GM21381 (cell line): ENCODE measurements at regions not wholly inside any gene's neighbourhood (a gene's known extent, or its start where the extent isn't known, plus 50 kb on each side); places are given as distances from the start of the nearest gene placed in this dataset.
"Not testable (repeated sequence)": the region's sequence is repeated elsewhere in the genome, so short reads cannot be mapped to it uniquely, and the experiment has no call there.

Source experiments
- ATAC-seq: cut with Tn5 transposase; IDR thresholded peaks from one replicate; pipeline ENCODE4 v1.9.1; 2021; ENCODE audit warnings: mild to moderate bottlenecking, moderate library complexity; ENCODE audit not compliant: unreplicated experiment

DNA sequence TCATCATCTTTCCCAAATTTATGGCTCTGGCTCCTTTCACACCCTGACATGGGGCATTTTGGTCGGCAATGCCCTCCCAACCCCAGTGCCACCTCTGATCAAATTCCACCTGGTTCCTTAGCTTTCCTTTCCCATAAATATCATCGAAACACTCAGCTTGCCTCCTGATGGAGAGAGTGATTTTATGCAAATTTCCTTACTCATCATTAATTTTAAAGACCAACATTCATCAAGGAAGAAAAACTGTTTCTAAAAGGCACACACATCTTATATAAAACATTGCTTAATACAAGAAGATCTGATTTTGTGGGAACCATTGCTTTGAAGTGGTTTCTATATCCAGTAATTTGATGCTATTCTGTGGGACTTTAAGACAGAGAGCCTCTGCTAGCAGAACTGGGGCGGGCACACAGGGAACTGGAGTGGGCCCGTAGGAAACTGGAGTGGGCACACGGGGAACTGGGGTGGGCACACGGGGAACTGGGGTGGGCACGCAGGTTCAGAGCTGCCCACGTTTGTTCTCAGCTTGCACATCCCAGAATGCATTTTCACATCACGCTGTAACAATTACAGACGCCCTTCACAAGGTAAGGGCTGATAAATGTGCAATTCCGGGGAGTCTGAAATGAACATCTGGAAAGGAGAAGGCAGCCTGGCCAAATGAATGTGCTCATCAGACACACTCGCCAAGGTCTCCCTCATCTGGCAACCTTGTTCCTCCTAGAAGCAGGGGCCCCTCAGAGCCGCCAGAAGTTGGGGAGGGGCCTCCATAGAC, 174.2 kb downstream of the RTP5 start:
- ATAC-seq, result no peak

DNA sequence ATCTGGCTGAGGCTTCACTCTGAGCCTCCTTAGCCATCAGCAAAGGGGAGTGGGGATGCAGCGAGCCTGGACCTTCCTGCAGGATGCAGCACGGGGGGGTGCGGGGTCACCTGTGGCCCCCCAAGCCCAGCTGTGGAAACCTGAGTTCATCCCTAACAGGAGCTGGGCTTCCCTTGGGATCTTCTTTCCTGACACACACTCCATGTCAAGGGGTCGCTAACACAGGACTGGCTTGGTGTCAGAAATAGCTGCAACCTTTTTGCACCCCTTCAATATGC, 174.7 kb downstream of the RTP5 start:
- no peak for ATAC-seq

DNA sequence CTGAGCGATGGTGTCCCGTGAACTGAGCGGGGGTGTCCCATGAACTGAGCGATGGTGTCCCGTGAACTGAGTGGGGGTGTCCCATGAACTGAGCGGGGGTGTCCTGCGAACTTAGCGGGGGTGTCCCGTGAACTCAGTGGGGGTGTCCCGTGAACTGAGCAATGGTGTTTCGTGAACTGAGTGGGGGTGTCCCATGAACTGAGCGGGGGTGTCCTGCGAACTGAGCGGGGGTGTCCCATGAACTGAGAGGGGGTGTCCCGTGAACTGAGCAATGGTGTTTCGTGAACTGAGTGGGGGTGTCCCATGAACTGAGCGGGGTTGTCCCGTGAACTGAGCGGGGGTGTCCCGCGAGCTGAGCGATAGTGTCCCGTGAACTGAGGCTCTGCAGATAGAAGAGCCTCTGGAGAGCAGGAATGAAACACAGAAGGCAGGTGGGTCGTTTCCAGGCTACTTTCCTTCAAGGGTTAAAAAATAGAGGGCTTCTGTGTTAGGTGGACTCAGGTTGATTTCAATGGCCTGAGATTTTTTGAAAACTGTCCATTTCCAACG, 176.1 kb downstream of the RTP5 start:
- not testable (repeated sequence) for ATAC-seq

DNA sequence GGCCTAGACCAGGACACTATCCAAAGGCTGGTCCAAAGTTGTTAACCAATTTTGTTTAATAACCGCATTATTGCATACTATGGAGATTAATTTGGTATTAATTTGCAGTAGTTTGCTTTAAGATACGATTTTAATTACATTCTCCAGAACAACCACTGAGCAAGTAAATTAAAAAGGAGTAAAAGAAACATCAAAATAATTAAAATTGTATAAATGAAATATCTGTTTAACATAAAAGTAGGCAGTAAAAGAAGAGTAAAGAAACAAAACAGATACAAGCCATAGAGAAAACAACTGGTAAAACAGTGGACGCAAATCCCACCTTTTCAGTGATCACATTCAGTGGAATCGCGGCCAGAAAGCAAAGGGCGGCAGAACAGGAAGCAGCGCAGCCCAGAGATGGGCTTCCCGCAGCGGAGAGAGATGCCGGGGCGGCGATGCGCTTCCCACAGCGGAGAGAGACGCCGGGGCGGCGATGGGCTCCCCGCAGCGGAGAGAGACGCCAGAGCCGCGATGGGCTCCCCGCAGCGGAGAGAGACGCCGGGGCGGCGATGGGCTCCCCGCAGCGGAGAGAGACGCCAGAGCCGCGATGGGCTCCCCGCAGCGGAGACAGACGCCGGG, 176.8 kb downstream of the RTP5 start:
- no peak for ATAC-seq

DNA sequence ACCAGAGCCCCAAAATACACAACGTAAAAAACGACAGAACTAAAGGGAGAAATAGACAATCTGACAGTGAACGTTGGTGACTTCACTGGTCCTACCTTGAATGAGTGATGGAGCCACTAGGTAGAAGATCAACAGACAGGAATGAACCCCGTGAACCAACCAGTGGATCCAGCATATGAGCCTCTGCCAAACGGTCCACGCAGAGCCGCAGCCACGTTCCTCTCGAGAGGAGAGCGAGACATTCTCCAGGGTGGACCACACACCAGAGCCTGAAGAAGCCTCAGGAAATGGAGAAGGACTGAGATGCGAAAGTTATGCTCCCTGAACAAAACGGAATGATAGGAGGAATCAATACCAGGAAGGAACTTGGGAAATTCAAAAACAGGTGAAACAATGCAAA, 178.4 kb downstream of the RTP5 start:
- ATAC-seq, result no peak

DNA sequence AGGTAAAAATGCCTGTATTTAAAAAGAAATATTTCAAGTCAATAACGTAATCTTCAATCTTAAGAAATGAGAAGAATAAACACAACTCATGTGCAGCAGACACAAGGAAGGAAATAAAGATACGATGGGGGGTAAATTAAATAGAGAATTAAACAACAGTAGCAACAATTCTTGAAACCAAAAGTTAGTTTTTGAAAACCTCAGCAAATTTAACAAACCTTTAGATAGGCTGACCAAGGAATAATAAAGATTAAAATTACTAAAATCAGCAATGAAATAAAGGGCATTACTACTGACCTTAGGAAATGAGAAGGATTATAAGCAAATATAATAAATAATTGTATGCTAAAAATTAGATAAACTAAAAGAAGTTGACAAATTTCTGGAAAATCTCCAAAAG, 178.9 kb downstream of the RTP5 start:
- no peak for ATAC-seq

DNA sequence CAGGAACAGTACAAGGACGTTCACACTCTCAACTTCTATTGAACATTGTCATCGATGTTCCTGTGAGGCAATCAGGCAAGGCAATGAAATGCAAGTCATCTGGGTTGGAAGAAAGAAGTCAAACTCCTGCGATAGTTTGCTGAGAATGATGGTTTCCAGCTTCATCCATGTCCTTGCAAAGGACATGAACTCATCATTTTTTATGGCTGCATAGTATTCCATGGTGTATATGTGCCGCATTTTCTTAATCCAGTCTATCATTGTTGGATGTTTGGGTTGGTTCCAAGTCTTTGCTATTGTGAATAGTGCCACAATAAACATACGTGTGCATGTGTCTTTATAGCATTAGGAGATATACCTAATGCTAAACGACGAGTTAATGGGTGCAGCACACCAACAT, 180.0 kb downstream of the RTP5 start:
- not testable (repeated sequence) for ATAC-seq

DNA sequence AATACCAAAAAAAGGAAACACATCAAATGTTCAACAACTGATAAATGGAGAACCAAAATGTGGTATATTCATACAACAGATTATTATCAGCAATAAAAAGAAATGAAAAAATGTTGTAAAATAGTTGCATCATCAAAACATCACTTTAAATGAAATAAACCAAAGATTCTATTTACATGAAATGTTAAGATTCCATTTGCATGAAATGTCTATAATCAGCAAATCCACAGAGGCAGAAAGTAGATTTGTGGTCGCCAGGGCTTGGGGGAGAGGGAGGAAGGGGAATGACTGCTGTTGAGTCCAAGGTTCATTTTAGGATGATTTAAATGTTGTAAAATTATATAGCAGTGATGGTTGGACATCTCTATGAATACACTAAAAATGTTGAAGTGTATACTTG, 181.9 kb downstream of the RTP5 start:
- no peak for ATAC-seq

DNA sequence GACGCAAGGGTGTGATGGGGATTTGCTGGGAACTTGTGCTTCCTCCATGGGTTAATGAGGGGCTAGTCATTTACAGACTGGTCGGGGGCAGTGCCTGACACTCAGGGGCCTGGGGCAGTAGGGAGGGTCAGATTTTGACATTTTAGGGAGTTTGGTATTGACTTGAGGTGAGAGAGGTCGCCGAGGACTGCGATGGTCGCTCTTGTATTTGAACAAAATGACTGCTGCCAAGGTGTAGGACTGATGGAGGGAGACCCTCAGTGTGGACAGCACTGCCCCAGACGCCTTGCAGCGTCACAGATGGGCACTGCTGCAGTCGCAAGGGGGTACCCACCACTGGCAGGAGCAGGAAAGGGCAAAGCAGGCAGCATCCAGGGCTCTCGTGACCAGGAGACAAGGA, 182.9 kb downstream of the RTP5 start:
- no peak for ATAC-seq

DNA sequence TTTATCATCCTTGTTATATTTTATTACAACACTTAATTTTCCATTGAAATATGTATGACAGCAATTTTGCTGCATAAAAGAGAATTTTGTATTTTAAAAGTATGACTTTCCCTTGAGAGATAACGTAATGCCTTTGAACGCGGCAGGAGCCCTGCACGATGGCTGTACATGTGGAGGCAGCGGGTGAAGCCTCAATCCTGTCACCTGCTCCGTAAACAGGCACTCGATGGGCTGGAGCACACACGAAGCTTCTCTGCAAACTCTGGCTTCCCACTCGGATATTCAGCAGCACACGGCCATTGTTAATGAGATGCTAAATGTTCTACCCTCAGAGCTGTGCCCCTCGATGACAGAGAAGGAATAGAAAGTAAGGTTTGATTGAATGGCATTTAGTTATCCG, 184.4 kb downstream of the RTP5 start:
- no peak for ATAC-seq

DNA sequence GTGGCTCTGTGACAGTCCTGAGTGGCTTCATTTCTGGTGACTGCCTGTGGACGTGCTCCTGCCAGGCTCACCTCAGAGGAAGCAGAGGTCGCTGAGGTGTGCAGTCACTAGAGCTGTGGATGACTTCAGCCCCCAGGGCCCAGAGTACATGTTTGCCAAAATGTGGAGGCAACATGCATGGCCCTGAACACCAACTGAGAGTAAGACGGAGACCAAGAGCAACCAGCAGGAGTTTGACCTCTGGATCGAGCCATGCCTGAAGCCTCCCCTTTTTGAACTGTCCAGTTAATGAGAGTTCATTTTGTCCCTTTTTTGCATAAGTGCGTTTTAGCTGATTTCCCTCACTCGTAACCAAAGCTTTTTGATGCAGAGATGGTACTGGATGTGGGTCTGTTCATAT, 184.9 kb downstream of the RTP5 start:
- ATAC-seq, result no peak

DNA sequence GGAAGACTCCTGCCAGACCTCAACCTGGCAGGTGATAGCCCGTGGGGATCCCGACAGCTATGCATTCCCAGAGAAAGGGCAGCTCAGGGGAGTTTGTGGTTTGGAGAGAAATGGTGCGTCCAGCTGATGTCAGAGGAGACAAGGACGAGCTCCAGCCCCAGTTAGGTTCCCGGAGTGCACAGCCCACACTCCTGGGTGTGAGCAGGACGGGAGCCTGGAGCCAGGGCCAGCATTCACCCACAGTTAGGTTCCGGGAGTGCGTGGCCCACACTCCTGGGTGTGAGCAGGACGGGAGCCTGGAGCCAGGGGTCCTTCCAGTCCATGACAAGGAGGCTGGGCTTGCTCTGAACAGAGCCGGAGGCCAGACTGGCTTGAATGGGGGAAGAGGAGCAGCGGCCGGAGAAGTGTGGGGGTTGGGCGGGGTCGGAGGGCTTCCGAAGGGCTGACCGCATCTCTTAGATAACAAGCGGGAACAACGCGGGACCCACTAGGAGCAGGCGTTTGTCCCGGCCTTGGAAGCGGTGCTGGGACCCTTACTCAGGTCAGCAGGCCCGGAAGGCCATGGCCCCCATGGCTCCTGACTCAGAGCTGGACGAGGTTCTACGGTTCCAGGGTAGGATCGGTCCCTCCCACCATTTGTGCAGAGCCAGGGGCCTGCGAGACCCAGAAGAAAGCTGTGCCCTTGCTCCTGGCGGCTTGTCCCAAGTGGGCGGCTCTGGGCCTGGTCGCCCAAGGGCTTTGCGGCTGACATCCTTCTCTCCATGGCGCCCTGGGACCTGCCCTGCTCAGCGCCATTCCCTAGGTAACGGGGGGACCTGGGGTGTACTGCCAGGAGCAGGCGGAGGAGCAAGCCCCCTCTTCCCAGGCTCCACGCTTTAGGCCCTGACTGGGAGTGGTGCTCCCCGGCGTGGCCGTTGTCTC, 185.6 kb downstream of the RTP5 start:
- ATAC-seq, result no peak

DNA sequence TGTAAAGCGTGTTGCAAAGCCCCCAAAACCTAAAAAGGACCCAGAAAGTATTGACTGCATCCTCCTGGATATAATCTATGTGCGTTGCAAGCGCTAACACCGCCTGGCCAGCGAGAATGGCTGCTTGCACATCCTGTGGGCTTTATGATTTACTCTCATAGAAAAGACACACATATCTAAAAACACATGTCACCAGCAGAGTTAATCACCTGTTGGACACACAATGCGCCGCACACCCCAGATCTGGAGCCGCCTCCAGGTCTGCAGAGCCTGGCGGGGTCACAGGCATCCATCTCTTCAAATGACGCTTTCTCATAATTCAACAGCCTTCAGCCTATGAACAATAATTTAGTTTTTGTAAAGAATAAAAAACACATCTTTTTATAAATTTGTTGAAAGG, 186.5 kb downstream of the RTP5 start:
- ATAC-seq, result no peak

DNA sequence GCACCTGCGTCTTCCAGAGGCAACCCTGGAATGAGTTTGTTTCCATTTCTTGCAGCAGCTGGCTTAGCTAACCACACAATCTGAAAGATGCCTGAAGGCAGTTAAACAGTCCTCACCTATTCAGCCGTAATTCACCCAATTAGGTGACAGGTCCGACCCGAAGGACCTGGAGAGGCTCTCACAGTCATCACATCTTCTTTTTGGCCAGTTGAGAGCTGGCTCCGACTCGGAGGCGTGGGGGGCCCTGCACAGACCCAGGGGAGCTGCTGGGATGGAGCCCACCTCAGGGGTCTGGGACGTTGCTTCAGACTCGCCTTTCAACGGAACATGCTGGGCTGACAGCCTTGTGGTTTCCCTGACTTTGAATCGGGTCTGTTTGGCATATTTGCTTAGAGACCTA, 187.3 kb downstream of the RTP5 start:
- no peak for ATAC-seq

DNA sequence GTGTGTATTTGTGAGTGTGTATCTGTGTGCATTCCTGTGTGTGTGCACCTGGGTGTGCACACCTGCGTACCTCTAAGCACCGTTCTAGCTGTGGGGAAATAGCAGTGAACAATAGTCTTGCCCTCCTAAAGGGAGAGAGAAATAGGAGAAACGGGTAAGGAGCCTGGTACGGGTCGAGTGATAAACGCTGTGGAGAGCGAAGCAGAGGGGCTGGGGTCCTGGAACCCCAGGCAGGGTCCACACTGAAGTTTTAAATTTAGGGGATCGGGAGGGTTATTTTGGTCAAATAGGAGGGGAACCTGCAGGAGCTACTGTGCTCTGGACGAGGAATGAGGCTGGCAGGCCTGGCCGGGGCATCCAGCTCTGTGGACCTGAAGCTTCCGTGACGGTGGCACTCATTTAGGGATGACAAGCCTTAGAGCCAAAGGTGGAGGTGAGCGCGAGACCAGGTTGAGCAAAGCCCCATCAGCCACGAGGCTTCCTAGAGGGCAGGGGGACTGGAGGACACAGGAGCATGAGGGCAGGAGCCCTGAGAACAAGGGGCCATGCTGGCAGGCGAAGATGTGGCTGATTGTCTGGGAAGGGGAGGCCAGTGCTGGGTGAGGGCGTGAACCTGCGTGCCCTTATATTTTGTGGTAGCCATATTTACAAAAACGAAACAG, 188.0 kb downstream of the RTP5 start:
- no peak for ATAC-seq

DNA sequence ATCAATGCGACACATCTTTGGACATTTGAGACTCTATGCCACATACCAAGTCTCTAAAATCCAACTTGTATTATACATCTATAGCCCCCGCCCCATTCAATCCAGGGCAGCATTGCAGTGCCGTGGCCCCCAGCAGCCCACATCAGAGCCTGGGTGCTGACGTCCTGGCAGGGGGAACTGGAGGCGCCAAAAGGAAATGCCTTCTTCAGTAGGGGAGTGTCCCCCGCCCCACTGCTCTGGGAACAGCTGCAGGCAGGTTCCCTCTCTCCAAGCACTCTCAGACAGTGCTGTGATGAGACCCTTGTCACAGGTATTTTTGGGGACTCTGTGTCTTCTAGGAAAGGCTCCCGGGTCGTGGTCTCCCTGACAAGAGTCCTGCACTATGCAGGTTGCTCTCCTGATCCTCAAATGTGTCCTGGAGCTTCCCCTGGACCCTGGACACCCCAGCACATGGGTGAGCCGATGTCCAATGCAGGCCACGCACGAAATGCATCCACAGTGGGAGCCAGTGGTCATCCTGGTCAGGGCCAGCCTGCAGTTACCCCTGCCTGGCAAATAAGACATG, 188.7 kb downstream of the RTP5 start:
- no peak for ATAC-seq

DNA sequence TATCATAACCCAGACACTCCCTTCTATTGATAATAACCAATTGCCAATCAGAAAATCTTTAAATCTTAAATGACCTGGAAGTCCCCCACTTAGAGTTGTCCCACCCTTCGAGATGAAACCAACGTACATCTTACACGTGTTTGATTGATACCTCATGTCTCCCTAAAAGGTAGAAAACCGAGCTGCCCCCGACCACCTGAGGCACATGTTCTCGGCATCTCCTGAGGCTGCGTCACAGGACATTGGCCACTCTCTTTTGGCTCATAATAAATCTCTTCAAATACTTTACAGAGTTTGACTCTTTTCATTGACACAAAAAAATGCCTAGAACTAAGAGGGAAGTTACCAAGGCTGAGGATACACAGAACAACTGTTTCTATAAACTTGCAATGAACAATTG, 190.0 kb downstream of the RTP5 start:
- no peak for ATAC-seq

DNA sequence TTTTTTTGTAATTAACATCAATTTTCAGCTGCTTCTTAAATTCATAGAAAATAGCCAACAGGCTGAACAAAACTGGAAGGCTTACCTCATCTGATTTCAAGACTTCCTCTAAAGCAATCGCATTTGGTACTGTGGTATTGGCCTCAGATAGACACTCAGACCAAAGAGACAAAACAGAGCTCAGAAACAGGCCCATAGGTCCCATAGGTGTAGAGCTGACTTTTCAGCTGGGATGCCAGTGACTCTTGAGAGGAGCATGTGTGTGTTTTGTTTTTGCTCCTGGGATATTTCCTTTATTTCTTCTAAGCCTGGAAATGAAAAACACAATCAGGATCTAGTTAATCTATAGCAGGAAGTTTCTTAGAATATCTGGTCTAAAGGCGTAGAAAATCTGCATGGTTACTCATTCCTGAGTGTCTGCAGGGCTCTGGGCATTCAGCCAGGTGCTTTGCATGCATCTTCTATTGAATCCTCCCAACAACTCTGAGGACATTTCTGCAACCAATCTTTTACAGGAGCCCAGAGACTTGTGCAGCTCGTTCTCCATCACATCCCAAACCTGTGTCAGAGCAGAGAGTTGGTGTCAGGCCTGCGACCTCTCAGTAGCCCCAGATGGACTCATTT, 190.8 kb downstream of the RTP5 start:
- ATAC-seq, result no peak

DNA sequence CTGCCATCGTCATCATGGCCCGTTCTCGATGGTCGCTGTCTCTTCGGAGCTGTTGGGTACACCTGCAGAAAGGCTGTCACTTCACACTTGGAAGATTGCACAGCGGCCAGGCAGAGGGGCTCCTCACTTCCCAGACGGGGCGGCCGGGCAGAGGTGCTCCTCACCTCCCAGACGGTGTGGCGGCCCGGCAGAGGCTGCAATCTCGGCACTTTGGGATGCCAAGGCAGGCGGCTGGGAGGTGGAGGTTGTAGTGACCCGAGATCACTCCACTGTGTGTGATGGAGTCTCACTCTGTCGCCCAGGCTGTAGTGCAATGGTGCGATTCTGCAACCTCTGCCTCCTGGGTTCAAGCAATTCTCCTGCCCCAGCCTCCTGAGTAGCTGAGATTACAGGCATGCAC, 192.4 kb downstream of the RTP5 start:
- ATAC-seq, result not testable (repeated sequence)

DNA sequence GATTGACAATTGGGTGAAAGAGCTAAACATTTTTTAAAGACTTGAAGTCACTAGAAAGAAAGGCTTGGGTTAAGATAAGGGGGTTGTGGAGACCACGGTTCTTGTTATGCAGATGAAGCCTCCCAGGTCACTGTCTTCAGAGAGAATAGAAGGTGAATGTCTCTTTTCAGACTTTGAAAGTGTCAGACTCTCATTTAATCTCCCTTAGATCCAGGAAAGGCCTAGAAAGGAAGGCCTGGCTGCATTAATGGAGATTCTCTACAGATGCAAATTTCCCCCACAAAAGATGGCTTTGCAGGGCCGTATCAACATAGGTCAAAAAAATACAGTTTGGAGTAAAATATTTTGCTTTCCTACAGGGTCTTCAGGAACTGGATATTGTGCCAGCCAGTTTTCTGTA, 193.9 kb downstream of the RTP5 start:
- ATAC-seq, result no peak
